MCF 10A (cell line): ENCODE measurements at regions not wholly inside any gene's neighbourhood (a gene's known extent, or its start where the extent isn't known, plus 50 kb on each side); places are given as distances from the start of the nearest gene placed in this dataset.

Experiments
- BruUV-seq: library from RNA; stranded (reverse); fragments of 400-500 nt; replicated peaks from 2 replicates; lab custom pipeline; 2021; lab: Mats Ljungman, UMichigan
- CTCF ChIA-PET: fragments of 300-600 bp; sonication (Branson Sonifier 250); formaldehyde crosslinking; extraction: SDS; loops from one replicate; lab custom pipeline; 2021; ENCODE audit warnings: antibody characterized with exemption, inconsistent platforms; lab: Yijun Ruan, JAX
- POLR2A ChIA-PET: fragments of 300-600, 350-650 bp; sonication (Branson Sonifier 250); formaldehyde crosslinking; extraction: SDS; loops from one replicate; lab custom pipeline; 2020; ENCODE audit warnings: antibody characterized with exemption, inconsistent platforms; lab: Yijun Ruan, JAX
- DNase-seq: peaks from one replicate; pipeline ENCODE4 v3.0.0-alpha.2; 2018; ENCODE audit not compliant: unreplicated experiment
- H3K27ac Mint-ChIP-seq: one replicate; pipeline ENCODE4 v1.8.0; 2022; ENCODE audit warnings: mild to moderate bottlenecking, low read depth, mixed read lengths; ENCODE audit not compliant: unreplicated experiment
- H3K27me3 Mint-ChIP-seq: one replicate; pipeline ENCODE4 v1.8.0; 2022; ENCODE audit warnings: mixed read lengths; ENCODE audit not compliant: insufficient read depth, unreplicated experiment
- H3K36me3 Mint-ChIP-seq: one replicate; pipeline ENCODE4 v1.8.0; 2022; ENCODE audit warnings: mild to moderate bottlenecking, moderate library complexity, mixed read lengths; ENCODE audit not compliant: insufficient read depth, unreplicated experiment
- H3K4me1 Mint-ChIP-seq: one replicate; pipeline ENCODE4 v1.8.0; 2022; ENCODE audit warnings: mixed read lengths; ENCODE audit not compliant: insufficient read depth, unreplicated experiment
- H3K4me3 Mint-ChIP-seq: one replicate; pipeline ENCODE4 v1.8.0; 2022; ENCODE audit warnings: mild to moderate bottlenecking, moderate library complexity, mixed read lengths; ENCODE audit not compliant: unreplicated experiment
- H3K9me3 Mint-ChIP-seq: one replicate; pipeline ENCODE4 v1.8.0; 2022; ENCODE audit warnings: mixed read lengths; ENCODE audit not compliant: unreplicated experiment
- CTCF ChIP-seq: fragments of 200-600 bp; IDR thresholded peaks from one replicate; pipeline ENCODE4 v1.8.0; 2022; ENCODE audit warnings: antibody characterized with exemption, mild to moderate bottlenecking; ENCODE audit not compliant: unreplicated experiment
- intact Hi-C: fragments of 100-400 bp; cut with micrococcal nuclease; formaldehyde crosslinking; loops from 2 replicates; pipeline ENCODE4 v1.14.1; 2022

GRCh38 chr2:181243319-181243718, 213.9 kb upstream of the ITGA4 start:
- no peaks in the 10 kb centered on the region for H3K27me3 Mint-ChIP-seq
- POLR2A ChIA-PET = no interaction called here

GRCh38 chr2:181250691-181251090, 206.5 kb upstream of the ITGA4 start:
- intact Hi-C loops = no loop called here
- ChIA-PET POLR2A (no interaction called here), CTCF (interaction anchor here (0.6 kb wide), 1 partner anchor 28 kb away, joined by 3 read pairs; no protein-coding TSS in a partner anchor)
- Mint-ChIP-seq H3K9me3 (no peaks in the 10 kb centered on the region), H3K27me3 (no peaks in the 10 kb centered on the region), H3K4me3 (no peak overlapping the region), H3K27ac (no peak overlapping the region), H3K36me3 (no peaks in the 10 kb centered on the region), H3K4me1 (no peaks in the 10 kb centered on the region)
- no peak for TF ChIP-seq CTCF
- BruUV-seq = no TSS peak
- DNase-seq = peak; percentile 59

More at GRCh38 chr2:181243319-181243718, 213.9 kb upstream of the ITGA4 start:
- CTCF ChIA-PET = interaction anchor here (0.6 kb wide), 1 partner anchor 1373 kb away, joined by 3 read pairs; no protein-coding TSS in a partner anchor
- BruUV-seq = no TSS peak
- no peak overlapping the region for H3K4me3 Mint-ChIP-seq
- no peaks in the 10 kb centered on the region for H3K9me3 Mint-ChIP-seq
- no peaks in the 10 kb centered on the region for H3K36me3 Mint-ChIP-seq
- intact Hi-C loops = no loop called here
- no peaks in the 10 kb centered on the region for H3K4me1 Mint-ChIP-seq
- DNase-seq = no peak
- H3K27ac Mint-ChIP-seq = no peak overlapping the region
- TF ChIP-seq CTCF = no peak

GRCh38 chr2:181252262-181253148, 204.7 kb upstream of the ITGA4 start:
- BruUV-seq = no TSS peak
- no peak overlapping the region for H3K27ac Mint-ChIP-seq
- no peaks in the 10 kb centered on the region for H3K27me3 Mint-ChIP-seq
- ChIA-PET POLR2A (no interaction called here), CTCF (no interaction called here)
- no peaks in the 10 kb centered on the region for H3K4me1 Mint-ChIP-seq
- no peaks in the 10 kb centered on the region for H3K9me3 Mint-ChIP-seq
- no peak for TF ChIP-seq CTCF
- H3K36me3 Mint-ChIP-seq = no peaks in the 10 kb centered on the region
- no peak for DNase-seq
- H3K4me3 Mint-ChIP-seq = no peak overlapping the region
- intact Hi-C loops = no loop called here

GRCh38 chr2:181253438-181253837, 203.7 kb upstream of the ITGA4 start:
- H3K4me3 Mint-ChIP-seq = no peak overlapping the region
- H3K36me3 Mint-ChIP-seq = no peaks in the 10 kb centered on the region
- no peak for TF ChIP-seq CTCF
- ChIA-PET CTCF (no interaction called here), POLR2A (no interaction called here)
- BruUV-seq = no TSS peak
- H3K4me1 Mint-ChIP-seq = no peaks in the 10 kb centered on the region
- H3K27me3 Mint-ChIP-seq = no peaks in the 10 kb centered on the region
- intact Hi-C loops = no loop called here
- no peaks in the 10 kb centered on the region for H3K9me3 Mint-ChIP-seq
- no peak for DNase-seq
- no peak overlapping the region for H3K27ac Mint-ChIP-seq
